Mesothelial cell of epicardium (in vitro differentiated cells): ENCODE measurements at regions not wholly inside any gene's neighbourhood (a gene's known extent, or its start where the extent isn't known, plus 50 kb on each side); places are given as distances from the start of the nearest gene placed in this dataset.

Experiments used
- DNase-seq, 2 experiments: peaks; one replicate each; pipeline ENCODE4 v3.0.0; 2021; ENCODE audit warnings: low spot score in 2 of 2; ENCODE audit not compliant: unreplicated experiment in 2 of 2
- H3K27ac Mint-ChIP-seq: 2 replicates; pipeline ENCODE4 v1.8.0; 2021; ENCODE audit warnings: mixed read lengths
- H3K27me3 Mint-ChIP-seq: 2 replicates; pipeline ENCODE4 v1.8.0; 2021; ENCODE audit warnings: low read depth, mixed read lengths
- H3K36me3 Mint-ChIP-seq: 2 replicates; pipeline ENCODE4 v1.8.0; 2021; ENCODE audit warnings: mixed read lengths
- H3K4me1 Mint-ChIP-seq: 2 replicates; pipeline ENCODE4 v1.8.0; 2021; ENCODE audit warnings: mixed read lengths
- H3K4me3 Mint-ChIP-seq: 2 replicates; pipeline ENCODE4 v1.8.0; 2021; ENCODE audit warnings: mild to moderate bottlenecking, moderate library complexity, mixed read lengths
- H3K9me3 Mint-ChIP-seq: 2 replicates; pipeline ENCODE4 v1.8.0; 2021; ENCODE audit warnings: mixed read lengths
- CTCF ChIP-seq: fragments of 200-600 bp; sonication (generic); IDR thresholded peaks from one replicate; pipeline ENCODE4 v1.5.0; 2021; ENCODE audit warnings: antibody characterized with exemption; ENCODE audit not compliant: unreplicated experiment

GRCh38 chr5:163766936-163767670, 261.7 kb downstream of the MAT2B start:
- no peak for TF ChIP-seq CTCF
- peaks cover 52% of the 10 kb centered on the region for H3K27me3 Mint-ChIP-seq

GRCh38 chr5:163770625-163771024, 265.2 kb downstream of the MAT2B start:
- Mint-ChIP-seq H3K4me3 (no peak overlapping the region), H3K27me3 (peaks cover 41% of the 10 kb centered on the region), H3K4me1 (peaks cover 9% of the 10 kb centered on the region), H3K9me3 (no peaks in the 10 kb centered on the region), H3K27ac (no peak overlapping the region), H3K36me3 (no peaks in the 10 kb centered on the region)
- no peak for TF ChIP-seq CTCF
- DNase-seq = no peak

More at GRCh38 chr5:163766936-163767670, 261.7 kb downstream of the MAT2B start:
- Mint-ChIP-seq H3K4me1 (peaks cover 3% of the 10 kb centered on the region), H3K4me3 (no peak overlapping the region), H3K36me3 (no peaks in the 10 kb centered on the region), H3K9me3 (no peaks in the 10 kb centered on the region), H3K27ac (no peak overlapping the region)
- no peak for DNase-seq

- H3K27me3 Mint-ChIP-seq = peaks cover 33% of the 10 kb centered on the region
- H3K27ac Mint-ChIP-seq = no peak overlapping the region
- no peak overlapping the region for H3K4me3 Mint-ChIP-seq
- H3K9me3 Mint-ChIP-seq = no peaks in the 10 kb centered on the region
- peaks cover 9% of the 10 kb centered on the region for H3K4me1 Mint-ChIP-seq
- no peak for TF ChIP-seq CTCF
- DNase-seq = no peak
- no peaks in the 10 kb centered on the region for H3K36me3 Mint-ChIP-seq
Observed at GRCh38 chr5:163772241-163772640, 266.8 kb downstream of the MAT2B start.

GRCh38 chr5:163772644-163773043, 267.2 kb downstream of the MAT2B start:
- H3K4me1 Mint-ChIP-seq = peaks cover 9% of the 10 kb centered on the region
- no peaks in the 10 kb centered on the region for H3K36me3 Mint-ChIP-seq
- peaks cover 31% of the 10 kb centered on the region for H3K27me3 Mint-ChIP-seq
- H3K9me3 Mint-ChIP-seq = no peaks in the 10 kb centered on the region
- TF ChIP-seq CTCF = no peak
- no peak overlapping the region for H3K4me3 Mint-ChIP-seq
- no peak overlapping the region for H3K27ac Mint-ChIP-seq
- DNase-seq = no peak

- no peak for TF ChIP-seq CTCF
- no peak for DNase-seq
- no peak overlapping the region for H3K4me3 Mint-ChIP-seq
- H3K36me3 Mint-ChIP-seq = no peaks in the 10 kb centered on the region
- no peaks in the 10 kb centered on the region for H3K9me3 Mint-ChIP-seq
- peaks cover 31% of the 10 kb centered on the region for H3K27me3 Mint-ChIP-seq
- no peak overlapping the region for H3K27ac Mint-ChIP-seq
- H3K4me1 Mint-ChIP-seq = peaks cover 9% of the 10 kb centered on the region
Observed at GRCh38 chr5:163773226-163773625, 267.8 kb downstream of the MAT2B start.
